ENCODE measurements at regions not wholly inside any gene's neighbourhood (a gene's known extent, or its start where the extent isn't known, plus 50 kb on each side); places are given as distances from the start of the nearest gene placed in this dataset.
"Not testable (repeated sequence)": the region's sequence is repeated elsewhere in the genome, so short reads cannot be mapped to it uniquely, and the experiment has no call there.

GRCh38 chr4:149181459-149181858 is 634.2 kb downstream of the IQCM start:
- not testable (repeated sequence) for H3K27me3 Mint-ChIP-seq (ENCODE audit: low read depth)

GRCh38 chr4:149176039-149176438 is 639.6 kb downstream of the IQCM start:
- Mint-ChIP-seq H3K36me3 (ENCODE audit: low read depth) (no peaks in the 10 kb centered on the region), H3K4me1 (ENCODE audit: low read depth) (no peaks in the 10 kb centered on the region), H3K4me3 (no peak overlapping the region), H3K9me3 (no peaks in the 10 kb centered on the region), H3K27ac (no peak overlapping the region), H3K27me3 (ENCODE audit: low read depth) (no peaks in the 10 kb centered on the region)
- DNase-seq (ENCODE audit: low spot score) = no peak

More at GRCh38 chr4:149181459-149181858, 634.2 kb downstream of the IQCM start:
- not testable (repeated sequence) for H3K36me3 Mint-ChIP-seq (ENCODE audit: low read depth); H3K4me1 Mint-ChIP-seq (ENCODE audit: low read depth); H3K27ac Mint-ChIP-seq; H3K4me3 Mint-ChIP-seq; H3K9me3 Mint-ChIP-seq; DNase-seq (ENCODE audit: low spot score)

- H3K36me3 Mint-ChIP-seq (ENCODE audit: low read depth) = no peaks in the 10 kb centered on the region
- H3K9me3 Mint-ChIP-seq = no peaks in the 10 kb centered on the region
- H3K27ac Mint-ChIP-seq = no peak overlapping the region
- H3K4me1 Mint-ChIP-seq (ENCODE audit: low read depth) = no peaks in the 10 kb centered on the region
- DNase-seq (ENCODE audit: low spot score) = no peak
- H3K27me3 Mint-ChIP-seq (ENCODE audit: low read depth) = no peaks in the 10 kb centered on the region
- no peak overlapping the region for H3K4me3 Mint-ChIP-seq
These were observed 640.1 kb downstream of the IQCM start for GRCh38 chr4:149175549-149175948.

GRCh38 chr4:149173241-149174013 is 642.2 kb downstream of the IQCM start:
- H3K4me3 Mint-ChIP-seq = no peak overlapping the region
- H3K9me3 Mint-ChIP-seq = no peaks in the 10 kb centered on the region
- no peak overlapping the region for H3K27ac Mint-ChIP-seq
- no peak for DNase-seq (ENCODE audit: low spot score)
- no peaks in the 10 kb centered on the region for H3K36me3 Mint-ChIP-seq (ENCODE audit: low read depth)
- no peaks in the 10 kb centered on the region for H3K27me3 Mint-ChIP-seq (ENCODE audit: low read depth)
- no peaks in the 10 kb centered on the region for H3K4me1 Mint-ChIP-seq (ENCODE audit: low read depth)

GRCh38 chr4:149168645-149169044 is 647.0 kb downstream of the IQCM start:
- DNase-seq (ENCODE audit: low spot score) = no peak
- Mint-ChIP-seq H3K4me1 (ENCODE audit: low read depth) (no peaks in the 10 kb centered on the region), H3K9me3 (no peaks in the 10 kb centered on the region), H3K27me3 (ENCODE audit: low read depth) (no peaks in the 10 kb centered on the region), H3K4me3 (no peak overlapping the region), H3K27ac (no peak overlapping the region), H3K36me3 (ENCODE audit: low read depth) (no peaks in the 10 kb centered on the region)

GRCh38 chr4:149166876-149167275 is 648.8 kb downstream of the IQCM start:
- DNase-seq (ENCODE audit: low spot score) = no peak
- Mint-ChIP-seq H3K27me3 (ENCODE audit: low read depth) (no peaks in the 10 kb centered on the region), H3K36me3 (ENCODE audit: low read depth) (no peaks in the 10 kb centered on the region), H3K4me1 (ENCODE audit: low read depth) (no peaks in the 10 kb centered on the region), H3K27ac (no peak overlapping the region), H3K4me3 (no peak overlapping the region), H3K9me3 (no peaks in the 10 kb centered on the region)

GRCh38 chr4:149166365-149166764 is 649.3 kb downstream of the IQCM start:
- no peak overlapping the region for H3K4me3 Mint-ChIP-seq
- no peaks in the 10 kb centered on the region for H3K4me1 Mint-ChIP-seq (ENCODE audit: low read depth)
- no peaks in the 10 kb centered on the region for H3K9me3 Mint-ChIP-seq
- H3K36me3 Mint-ChIP-seq (ENCODE audit: low read depth) = no peaks in the 10 kb centered on the region
- H3K27me3 Mint-ChIP-seq (ENCODE audit: low read depth) = no peaks in the 10 kb centered on the region
- no peak for DNase-seq (ENCODE audit: low spot score)
- no peak overlapping the region for H3K27ac Mint-ChIP-seq

- no peak overlapping the region for H3K4me3 Mint-ChIP-seq
These were observed 651.4 kb downstream of the IQCM start for GRCh38 chr4:149164282-149164681.

GRCh38 chr4:149161247-149161646 is 654.4 kb downstream of the IQCM start:
- Mint-ChIP-seq H3K27me3 (ENCODE audit: low read depth) (no peaks in the 10 kb centered on the region), H3K9me3 (no peaks in the 10 kb centered on the region), H3K27ac (no peak overlapping the region), H3K4me1 (ENCODE audit: low read depth) (no peaks in the 10 kb centered on the region), H3K36me3 (ENCODE audit: low read depth) (no peaks in the 10 kb centered on the region), H3K4me3 (no peak overlapping the region)
- no peak for DNase-seq (ENCODE audit: low spot score)

More at GRCh38 chr4:149164282-149164681, 651.4 kb downstream of the IQCM start:
- no peaks in the 10 kb centered on the region for H3K9me3 Mint-ChIP-seq
- H3K4me1 Mint-ChIP-seq (ENCODE audit: low read depth) = no peaks in the 10 kb centered on the region
- no peak overlapping the region for H3K27ac Mint-ChIP-seq
- no peaks in the 10 kb centered on the region for H3K36me3 Mint-ChIP-seq (ENCODE audit: low read depth)
- no peaks in the 10 kb centered on the region for H3K27me3 Mint-ChIP-seq (ENCODE audit: low read depth)
- no peak for DNase-seq (ENCODE audit: low spot score)

GRCh38 chr4:149160370-149160769 is 655.3 kb downstream of the IQCM start:
- Mint-ChIP-seq H3K4me3 (no peak overlapping the region), H3K27me3 (ENCODE audit: low read depth) (no peaks in the 10 kb centered on the region), H3K36me3 (ENCODE audit: low read depth) (no peaks in the 10 kb centered on the region), H3K4me1 (ENCODE audit: low read depth) (no peaks in the 10 kb centered on the region), H3K27ac (no peak overlapping the region), H3K9me3 (no peaks in the 10 kb centered on the region)
- DNase-seq (ENCODE audit: low spot score) = no peak

GRCh38 chr4:149158817-149159216 is 656.8 kb downstream of the IQCM start:
- H3K4me1 Mint-ChIP-seq (ENCODE audit: low read depth) = no peaks in the 10 kb centered on the region
- H3K36me3 Mint-ChIP-seq (ENCODE audit: low read depth) = no peaks in the 10 kb centered on the region
- H3K27me3 Mint-ChIP-seq (ENCODE audit: low read depth) = no peaks in the 10 kb centered on the region
- no peak overlapping the region for H3K4me3 Mint-ChIP-seq
- no peaks in the 10 kb centered on the region for H3K9me3 Mint-ChIP-seq
- no peak for DNase-seq (ENCODE audit: low spot score)
- H3K27ac Mint-ChIP-seq = no peak overlapping the region

GRCh38 chr4:149145803-149146202 is 669.8 kb downstream of the IQCM start:
- no peaks in the 10 kb centered on the region for H3K27me3 Mint-ChIP-seq (ENCODE audit: low read depth)
- DNase-seq (ENCODE audit: low spot score) = no peak
- H3K36me3 Mint-ChIP-seq (ENCODE audit: low read depth) = no peaks in the 10 kb centered on the region
- H3K4me1 Mint-ChIP-seq (ENCODE audit: low read depth) = no peaks in the 10 kb centered on the region
- no peaks in the 10 kb centered on the region for H3K9me3 Mint-ChIP-seq
- no peak overlapping the region for H3K27ac Mint-ChIP-seq
- no peak overlapping the region for H3K4me3 Mint-ChIP-seq

- no peaks in the 10 kb centered on the region for H3K36me3 Mint-ChIP-seq (ENCODE audit: low read depth)
- no peak for DNase-seq (ENCODE audit: low spot score)
- no peaks in the 10 kb centered on the region for H3K9me3 Mint-ChIP-seq
- H3K4me3 Mint-ChIP-seq = no peak overlapping the region
- H3K27ac Mint-ChIP-seq = no peak overlapping the region
- no peaks in the 10 kb centered on the region for H3K27me3 Mint-ChIP-seq (ENCODE audit: low read depth)
- no peaks in the 10 kb centered on the region for H3K4me1 Mint-ChIP-seq (ENCODE audit: low read depth)
These were observed 671.6 kb downstream of the IQCM start for GRCh38 chr4:149144060-149144459.

GRCh38 chr4:149141391-149141790 is 674.3 kb downstream of the IQCM start:
- no peak for DNase-seq (ENCODE audit: low spot score)
- H3K9me3 Mint-ChIP-seq = no peaks in the 10 kb centered on the region
- H3K4me1 Mint-ChIP-seq (ENCODE audit: low read depth) = no peaks in the 10 kb centered on the region
- H3K27ac Mint-ChIP-seq = no peak overlapping the region
- no peak overlapping the region for H3K4me3 Mint-ChIP-seq
- no peaks in the 10 kb centered on the region for H3K27me3 Mint-ChIP-seq (ENCODE audit: low read depth)
- no peaks in the 10 kb centered on the region for H3K36me3 Mint-ChIP-seq (ENCODE audit: low read depth)

- Mint-ChIP-seq H3K27me3 (ENCODE audit: low read depth) (no peaks in the 10 kb centered on the region), H3K9me3 (no peaks in the 10 kb centered on the region), H3K36me3 (ENCODE audit: low read depth) (no peaks in the 10 kb centered on the region), H3K27ac (no peak overlapping the region), H3K4me1 (ENCODE audit: low read depth) (no peaks in the 10 kb centered on the region), H3K4me3 (no peak overlapping the region)
- DNase-seq (ENCODE audit: low spot score) = no peak
These were observed 674.8 kb downstream of the IQCM start for GRCh38 chr4:149140841-149141240.

Measured in T-helper 2 cell treated with Interferon-gamma antibody and Interleukin-4, amounts not matched to agents 5 μg/mL and 100 μg/mL, for 36 hours (primary cell).